Urothelium cell line (cell line): ENCODE measurements at regions not wholly inside any gene's neighbourhood (a gene's known extent, or its start where the extent isn't known, plus 50 kb on each side); places are given as distances from the start of the nearest gene placed in this dataset.
"Not testable (repeated sequence)": the region's sequence is repeated elsewhere in the genome, so short reads cannot be mapped to it uniquely, and the experiment has no call there.

Source experiments
- DNase-seq: peaks from one replicate; pipeline ENCODE4 v3.0.0; 2011; ENCODE audit warnings: low spot score, mixed read lengths
- FAIRE-seq: peaks from 2 replicates; lab custom pipeline; 2011; peaks lifted over from hg19 to GRCh38; lab: Jason Lieb, UNC

- DNase-seq (no peak), FAIRE-seq (no peak)
Measured at GRCh38 chr2:147001061-147001460, 843.8 kb upstream of the ACVR2A start.

- not testable (repeated sequence) for DNase-seq, FAIRE-seq
Measured at GRCh38 chr2:147000151-147000550, 844.7 kb upstream of the ACVR2A start.

DNA sequence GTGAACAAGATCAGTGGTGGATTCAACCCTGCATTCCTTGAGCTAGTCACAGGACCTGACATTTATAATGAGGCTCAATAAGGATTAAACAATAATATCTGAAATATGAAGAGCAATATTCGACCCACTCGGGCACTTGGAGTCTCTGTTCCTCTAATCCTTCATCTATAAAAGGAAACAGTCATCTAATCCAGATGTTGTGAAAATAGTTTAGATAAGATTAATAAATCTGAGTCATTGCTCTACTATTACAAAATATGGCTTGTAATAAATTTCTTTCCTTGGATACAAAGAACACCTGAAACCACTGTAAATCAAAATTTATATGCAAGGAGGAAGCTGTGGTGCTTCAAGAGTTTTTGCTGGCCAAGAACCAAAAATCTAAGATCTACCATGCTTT lies 846.9 kb upstream of the ACVR2A start:
- DNase-seq, result no peak
- FAIRE-seq, result no peak

GRCh38 chr2:146997488-146997887 lies 847.3 kb upstream of the ACVR2A start:
- DNase-seq (no peak), FAIRE-seq (no peak)

DNA sequence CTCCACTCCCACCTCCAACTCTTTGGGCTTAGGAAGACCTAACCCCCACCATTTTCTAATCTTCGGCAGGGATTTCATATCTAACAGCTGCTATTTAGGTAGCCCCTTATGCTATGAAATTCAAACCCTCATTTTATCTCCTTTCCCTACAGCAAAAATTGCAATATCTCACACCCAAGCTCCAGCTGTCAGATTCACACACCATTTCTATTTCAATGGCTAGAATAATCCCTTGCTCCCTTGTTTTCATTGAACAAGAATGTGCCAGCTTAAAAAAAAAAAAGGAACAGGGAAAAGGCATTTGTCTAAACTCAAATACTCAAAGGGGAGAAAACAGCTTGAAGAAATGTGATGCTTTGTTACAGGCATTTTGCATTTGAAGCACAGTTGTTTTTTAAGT lies 850.6 kb upstream of the ACVR2A start:
- FAIRE-seq (no peak), DNase-seq (no peak)

- no peak for FAIRE-seq
- no peak for DNase-seq
Measured at GRCh38 chr2:146992466-146992865, 852.4 kb upstream of the ACVR2A start.

DNA sequence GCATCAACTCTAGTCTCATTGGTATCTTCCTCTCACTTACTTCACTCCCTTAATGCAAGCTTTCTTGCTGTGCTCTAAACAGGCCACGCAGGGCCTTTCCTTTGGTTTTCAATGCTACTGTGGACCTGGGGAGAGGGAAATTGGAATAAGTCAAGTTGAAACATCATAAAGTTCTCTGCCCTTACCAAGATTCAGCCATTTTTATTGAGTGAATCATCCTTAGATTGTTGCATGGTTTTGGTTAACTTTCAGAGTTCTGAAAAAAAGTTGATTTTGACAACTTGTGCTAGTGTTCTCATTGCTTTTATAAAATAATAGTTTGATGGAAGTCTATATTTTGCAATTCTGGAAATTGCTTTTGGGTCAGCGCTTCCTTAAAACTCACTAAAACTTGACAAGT lies 852.8 kb upstream of the ACVR2A start:
- FAIRE-seq, result no peak
- no peak for DNase-seq

- no peak for DNase-seq
- no peak for FAIRE-seq
Measured at GRCh38 chr2:146990311-146991054, 854.3 kb upstream of the ACVR2A start.

DNA sequence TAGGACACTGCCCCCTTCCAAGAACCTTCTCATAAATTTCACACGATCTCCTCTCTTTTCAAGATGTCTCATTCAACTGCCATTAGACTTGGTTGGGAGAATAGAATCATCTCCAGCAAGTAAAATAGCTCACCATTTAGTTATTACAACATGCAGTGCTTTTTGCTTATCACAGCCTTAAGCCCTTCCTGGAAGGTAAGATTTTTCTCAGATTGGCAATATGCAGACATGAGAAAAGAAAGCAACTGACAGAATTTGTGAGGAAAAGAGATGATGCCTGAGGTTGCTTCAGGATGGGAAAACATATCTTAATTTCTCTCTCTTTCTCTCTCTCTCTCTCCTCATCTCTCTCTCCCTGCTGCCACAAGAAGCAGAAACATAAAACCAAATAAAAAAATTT lies 855.1 kb upstream of the ACVR2A start:
- FAIRE-seq, result no peak

DNA sequence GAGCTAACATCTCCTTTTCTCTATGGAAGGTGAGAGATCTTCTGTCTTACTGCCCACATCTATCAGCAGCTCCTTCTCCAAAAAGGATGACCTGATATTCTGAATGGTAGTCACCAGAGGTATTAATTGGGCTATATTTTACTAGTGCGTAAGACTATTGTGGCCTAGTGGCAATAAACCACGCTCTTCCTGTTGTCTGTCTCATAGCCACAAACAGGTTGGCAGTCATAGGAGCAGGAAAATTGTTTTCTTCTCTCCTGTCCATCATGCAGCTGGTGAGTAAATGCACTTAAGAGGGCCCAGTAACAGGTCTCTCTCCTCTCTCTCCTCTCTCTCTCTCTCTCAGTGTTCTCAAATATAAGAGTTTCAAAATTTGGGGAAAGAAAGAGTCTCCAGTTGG lies 856.8 kb upstream of the ACVR2A start:
- FAIRE-seq, result no peak
- no peak for DNase-seq

More for the DNA sequence above, 855.1 kb upstream of the ACVR2A start:
- no peak for DNase-seq

GRCh38 chr2:146986161-146986560 lies 858.7 kb upstream of the ACVR2A start:
- FAIRE-seq (no peak), DNase-seq (no peak)

DNA sequence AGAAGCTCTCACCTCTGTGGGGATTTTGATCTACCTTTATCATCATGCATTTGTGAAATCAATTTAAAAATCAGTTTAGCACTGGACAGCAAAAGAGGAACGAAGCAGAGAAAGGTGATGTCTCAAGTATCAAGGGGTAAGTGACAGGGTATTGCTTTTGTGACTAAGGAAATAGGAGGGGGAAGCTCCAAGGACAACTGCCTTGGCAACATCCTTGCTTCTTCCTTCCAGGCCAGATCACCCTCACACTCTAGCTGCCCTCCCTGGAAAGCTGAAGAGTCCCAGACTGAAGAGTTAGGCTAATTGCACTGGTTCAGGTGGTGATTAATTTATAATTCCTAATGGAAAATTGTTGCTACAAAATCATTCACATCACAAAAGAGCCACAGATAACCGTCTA lies 859.1 kb upstream of the ACVR2A start:
- FAIRE-seq, result no peak
- no peak for DNase-seq

DNA sequence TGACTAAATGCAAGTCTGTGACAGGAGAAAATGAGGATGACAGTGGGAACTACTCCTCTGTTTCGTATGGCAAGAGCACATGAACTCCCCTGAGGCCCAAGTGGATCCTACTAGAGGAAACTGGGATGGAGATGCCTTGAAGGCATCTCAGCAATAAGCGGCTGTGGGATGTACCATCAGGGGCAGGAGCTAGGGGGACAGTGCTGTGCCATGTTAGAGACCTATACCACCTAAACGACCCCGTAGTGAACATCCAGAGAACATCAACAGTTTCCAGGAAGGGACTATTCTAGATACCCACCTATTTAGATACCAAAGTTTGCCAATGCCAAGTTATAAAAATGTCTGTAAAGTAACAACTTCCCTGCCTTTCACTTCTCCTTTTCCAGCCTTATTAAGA lies 860.8 kb upstream of the ACVR2A start:
- FAIRE-seq (no peak), DNase-seq (no peak)

- no peak for FAIRE-seq
- DNase-seq, result peak; percentile 12
Measured at GRCh38 chr2:146982393-146982846, 862.4 kb upstream of the ACVR2A start.

DNA sequence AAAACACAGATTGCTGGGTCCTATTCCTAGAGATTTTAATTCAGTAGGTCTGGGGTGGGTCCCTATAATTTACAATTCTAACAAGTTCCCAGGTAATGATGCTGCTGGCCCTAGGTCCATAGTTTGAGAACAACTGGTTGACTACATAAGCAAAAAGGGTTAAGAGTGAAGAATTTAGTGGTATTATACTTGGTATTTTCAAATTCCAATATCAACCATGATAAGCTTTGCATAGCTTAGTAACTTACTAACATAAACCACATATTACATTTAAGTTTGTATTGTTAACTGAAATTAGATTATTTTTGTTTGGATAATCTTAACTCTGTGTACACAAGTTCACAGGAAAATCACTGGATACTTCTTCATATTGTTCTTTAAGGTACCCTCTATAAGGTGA lies 862.9 kb upstream of the ACVR2A start:
- FAIRE-seq, result no peak
- DNase-seq, result no peak

DNA sequence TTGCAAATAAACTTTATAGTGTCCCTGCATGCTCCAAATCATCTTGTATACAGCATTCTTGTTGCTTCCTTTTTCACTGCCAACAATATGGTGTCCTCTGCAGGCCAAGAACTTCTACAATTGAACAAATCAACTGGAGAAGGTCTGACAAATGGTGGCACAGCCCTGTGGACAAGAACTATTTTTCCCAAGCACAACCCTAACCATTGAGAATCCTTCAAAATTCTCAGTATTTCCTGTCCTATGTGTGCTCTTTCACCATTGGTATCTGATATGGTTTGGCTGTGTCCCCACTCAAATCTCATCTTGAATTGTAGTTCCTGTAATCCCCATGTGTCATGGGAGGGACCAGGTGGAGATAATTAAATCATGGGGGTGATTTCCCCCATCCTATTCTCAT lies 865.1 kb upstream of the ACVR2A start:
- FAIRE-seq (no peak), DNase-seq (no peak)

- peak; percentile 14 for DNase-seq
- no peak for FAIRE-seq
Measured at GRCh38 chr2:146978577-146979555, 866.0 kb upstream of the ACVR2A start.

DNA sequence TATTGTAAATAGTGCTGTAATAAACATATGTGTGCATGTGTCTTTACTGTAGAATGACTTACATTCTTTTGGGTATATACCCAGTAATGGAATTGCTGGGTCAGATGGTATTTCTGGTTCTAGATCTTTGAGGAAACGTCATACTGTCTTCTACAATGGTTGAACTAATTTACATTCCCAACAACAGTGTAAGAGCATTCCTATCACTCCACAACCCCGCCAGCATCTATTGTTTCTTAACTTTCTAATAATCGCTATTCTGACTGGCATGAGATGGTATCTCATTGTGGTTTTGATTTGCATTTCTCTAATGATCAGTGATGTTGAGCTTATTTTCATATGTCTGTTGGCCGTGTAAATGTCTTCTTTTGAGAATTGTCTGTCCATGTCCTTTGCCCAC lies 873.8 kb upstream of the ACVR2A start:
- FAIRE-seq, result peak; percentile 30

GRCh38 chr2:146969703-146970102 lies 875.1 kb upstream of the ACVR2A start:
- not testable (repeated sequence) for FAIRE-seq, DNase-seq

More for the DNA sequence above, 873.8 kb upstream of the ACVR2A start:
- not testable (repeated sequence) for DNase-seq

GRCh38 chr2:146964494-146964893 lies 880.3 kb upstream of the ACVR2A start:
- DNase-seq (no peak), FAIRE-seq (no peak)

DNA sequence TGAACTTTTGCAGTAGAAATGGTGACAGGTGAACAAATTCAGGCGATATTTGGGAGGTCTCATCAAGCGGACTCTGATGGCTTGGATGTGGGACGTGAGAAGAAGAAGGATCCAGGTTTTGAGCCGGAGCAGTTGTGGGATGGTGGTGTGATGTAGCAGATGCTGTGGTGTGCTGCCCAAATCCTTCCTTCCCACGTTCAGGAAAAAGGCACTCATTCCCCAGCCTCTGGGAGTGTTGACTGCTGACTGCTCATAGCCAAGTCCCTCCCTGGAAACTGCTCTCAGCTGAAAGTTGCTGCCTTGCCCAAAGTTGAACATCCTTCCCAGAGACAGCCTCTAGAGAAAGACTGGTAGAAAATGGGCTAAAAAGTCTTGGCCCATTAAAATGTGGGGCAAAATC lies 890.3 kb upstream of the ACVR2A start:
- DNase-seq (no peak), FAIRE-seq (no peak)

DNA sequence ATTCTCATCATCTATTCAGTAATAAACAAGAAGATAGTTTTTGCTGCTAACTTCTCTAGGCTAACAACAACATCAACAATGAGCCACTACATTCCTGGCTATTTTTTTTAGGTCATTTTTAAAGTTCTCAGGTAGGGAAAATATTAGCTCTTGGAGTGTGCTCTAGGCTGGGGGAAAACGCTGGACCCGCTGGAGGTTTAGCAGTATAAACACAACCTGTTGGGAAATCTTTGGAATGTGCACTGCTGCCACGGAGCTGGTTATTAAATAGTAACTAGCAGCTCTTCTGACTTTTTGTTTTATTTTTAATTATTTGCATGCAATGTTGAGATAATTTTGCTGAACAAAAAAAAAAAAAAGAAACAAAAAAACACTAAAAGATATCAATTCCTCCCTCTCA lies 892.1 kb upstream of the ACVR2A start:
- DNase-seq (no peak), FAIRE-seq (no peak)
